HG02763 (cell line): ENCODE measurements at regions not wholly inside any gene's neighbourhood (a gene's known extent, or its start where the extent isn't known, plus 50 kb on each side); places are given as distances from the start of the nearest gene placed in this dataset.

ENCODE experiments used
- ATAC-seq: cut with Tn5 transposase; IDR thresholded peaks from one replicate; pipeline ENCODE4 v1.9.1; 2021; ENCODE audit warnings: mild to moderate bottlenecking, moderate library complexity; ENCODE audit not compliant: unreplicated experiment

DNA sequence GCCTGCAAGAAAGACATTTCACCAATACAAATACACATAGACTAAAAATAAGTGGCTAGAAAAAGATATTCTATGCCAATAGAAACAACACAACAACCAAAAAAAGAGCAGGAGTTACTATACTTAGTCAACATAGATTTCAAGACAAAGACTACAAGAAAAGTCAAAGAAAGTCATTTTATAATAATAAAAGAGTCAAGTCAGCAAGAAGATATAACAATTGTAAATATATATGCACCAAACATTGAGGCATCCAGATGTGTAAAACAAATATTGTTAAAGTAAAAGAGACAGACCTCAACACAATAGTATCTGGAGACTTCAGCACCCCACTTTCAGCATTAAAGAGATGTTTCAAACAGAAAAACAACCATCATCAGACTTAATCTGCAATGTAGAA, 104.6 kb downstream of the AMY1C start:
- ATAC-seq = no peak

DNA sequence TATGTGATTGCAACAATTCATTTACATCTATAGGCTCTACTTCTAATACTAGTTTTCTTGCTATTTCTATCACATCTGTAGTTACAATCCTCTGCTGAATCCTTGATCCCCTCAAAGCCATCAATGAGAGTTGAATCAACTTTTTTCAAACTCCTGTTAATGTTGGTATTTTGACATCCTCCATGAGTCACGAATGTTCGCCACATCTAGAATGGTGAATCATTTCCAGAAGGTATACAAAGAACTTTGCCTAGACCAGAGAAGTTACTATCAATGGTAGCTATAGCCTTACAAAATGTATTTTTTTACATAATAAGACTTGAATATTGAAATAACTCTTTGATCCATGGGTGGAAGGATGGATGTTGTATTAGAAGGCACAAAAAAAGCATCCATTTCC, 110.0 kb downstream of the AMY1C start:
- ATAC-seq = no peak

DNA sequence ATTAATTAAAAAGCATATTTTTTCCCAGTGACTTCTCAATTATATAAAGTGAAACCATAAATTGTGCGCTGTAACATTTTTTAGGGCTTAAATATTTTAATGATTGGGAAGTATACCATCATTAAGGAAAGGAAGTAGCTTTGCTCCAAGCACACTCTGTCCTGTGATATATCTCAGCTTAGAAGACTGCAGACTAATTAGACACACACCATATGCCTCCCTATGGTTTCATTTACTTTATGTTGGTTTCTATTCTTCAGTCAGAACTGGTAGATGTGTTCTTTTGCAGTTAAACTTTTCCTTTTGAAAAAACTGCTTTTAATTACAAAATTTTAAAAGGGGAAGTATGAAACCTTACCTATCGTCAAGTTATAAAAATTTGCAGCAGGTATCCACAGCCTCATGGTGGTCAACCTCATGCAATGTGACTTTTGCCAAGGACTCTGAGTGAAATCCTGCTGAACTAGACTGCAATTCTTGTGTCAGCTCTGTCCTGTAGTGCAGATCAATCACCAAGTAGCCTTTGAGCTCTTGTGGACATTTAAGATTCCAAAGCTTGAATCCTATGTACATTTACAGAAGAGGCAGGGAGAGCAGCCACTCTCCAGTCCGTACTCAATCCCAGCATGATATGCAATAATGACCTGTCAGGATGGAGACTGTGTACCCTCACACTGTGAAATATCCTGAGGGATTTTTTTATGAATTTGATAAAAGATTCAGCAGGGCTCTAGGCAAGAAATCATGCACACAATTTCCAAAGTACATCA, 149.1 kb downstream of the AMY1C start:
- ATAC-seq = no peak

DNA sequence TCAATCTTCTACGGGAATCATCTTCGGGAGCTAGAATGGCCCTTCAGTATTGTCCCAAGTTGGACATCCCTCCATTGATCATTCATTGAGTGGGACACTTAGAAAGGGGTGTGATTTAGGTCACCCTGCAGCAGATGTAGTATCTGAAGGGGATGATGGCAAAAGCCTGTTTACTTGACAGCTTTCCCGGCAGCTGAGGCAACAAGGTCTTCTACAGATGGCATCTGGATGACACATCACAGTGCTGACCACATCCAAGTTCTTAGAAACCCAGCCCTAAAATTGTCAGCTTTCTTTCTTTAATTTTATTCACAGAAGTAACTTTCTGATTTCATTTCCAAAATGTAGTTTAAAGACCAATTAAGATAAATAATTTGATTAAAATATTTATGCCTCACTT, 150.3 kb downstream of the AMY1C start:
- no peak for ATAC-seq

DNA sequence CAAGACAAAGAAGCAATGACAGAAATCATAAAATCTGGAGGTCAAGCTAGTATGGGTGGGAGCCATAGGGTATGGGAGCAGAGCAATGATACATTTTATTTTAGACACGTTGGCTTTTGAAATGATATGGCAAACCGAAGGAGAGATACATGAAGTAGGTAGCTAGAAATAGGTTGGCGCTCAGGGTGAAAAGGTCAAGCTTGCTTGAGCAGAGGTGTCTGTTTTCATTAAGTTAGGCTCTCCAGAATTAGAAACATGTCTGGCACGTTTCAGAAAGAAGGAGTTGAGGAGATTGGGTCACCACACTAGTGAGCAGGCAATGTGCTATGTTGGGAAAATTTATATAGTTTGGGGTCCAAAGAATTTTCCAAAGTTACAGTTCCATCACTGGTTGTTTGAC, 151.4 kb downstream of the AMY1C start:
- no peak for ATAC-seq

DNA sequence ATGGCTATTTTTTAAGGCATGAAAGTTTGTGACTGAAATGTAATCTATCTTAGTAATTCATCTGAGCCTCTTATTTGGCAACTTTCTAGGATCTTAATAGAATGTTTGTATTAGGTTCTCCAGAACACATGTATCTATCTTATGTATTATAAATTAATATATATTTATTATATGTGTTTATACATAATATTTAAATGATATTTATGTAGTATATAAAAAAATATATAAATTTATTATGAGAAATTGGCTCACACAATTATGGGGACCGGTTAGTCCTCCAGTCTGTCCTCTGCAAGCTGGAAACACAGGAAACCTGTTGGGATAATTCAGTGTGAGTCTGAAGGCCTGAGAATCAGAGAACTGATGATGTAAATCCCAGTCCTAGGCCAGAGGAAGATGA, 155.7 kb downstream of the AMY1C start:
- ATAC-seq = no peak

DNA sequence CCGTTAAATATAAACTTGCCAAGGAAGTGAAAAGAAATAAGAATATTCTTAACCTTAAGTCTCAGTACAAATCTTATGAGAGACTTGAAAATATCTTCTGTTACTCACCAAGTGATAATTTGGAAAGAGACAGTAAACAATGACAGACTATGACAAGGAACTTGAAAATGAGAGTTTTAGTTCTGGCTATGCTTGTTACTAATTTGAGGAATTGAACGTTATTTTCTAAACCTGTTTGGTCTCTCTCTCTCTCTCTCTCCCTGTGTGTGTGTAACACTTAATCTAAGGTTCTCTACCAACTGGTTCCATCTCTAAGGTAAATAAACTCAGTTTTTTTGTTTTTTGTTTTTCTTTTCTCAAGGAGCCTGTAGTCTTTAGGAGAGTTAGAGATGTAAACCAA, 161.8 kb downstream of the AMY1C start:
- ATAC-seq = no peak

DNA sequence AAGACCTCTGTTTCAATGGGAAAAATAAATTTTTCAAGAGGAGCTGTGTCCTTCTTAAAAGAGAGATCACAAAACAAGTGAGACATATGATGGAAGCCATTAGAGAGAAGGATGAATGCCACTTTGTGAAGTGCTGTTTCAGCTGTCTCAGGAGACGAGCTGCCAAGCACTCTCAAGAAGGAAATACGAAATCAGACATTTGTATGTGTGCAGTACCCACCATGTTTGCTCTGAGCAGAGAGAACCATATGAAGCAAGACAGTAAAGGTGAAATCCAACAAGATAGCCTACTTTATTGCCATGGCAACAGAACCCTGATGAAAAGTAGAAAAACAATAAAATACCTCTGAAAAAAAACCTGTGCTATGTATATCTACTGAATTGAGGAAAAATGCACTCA, 168.1 kb downstream of the AMY1C start:
- no peak for ATAC-seq

DNA sequence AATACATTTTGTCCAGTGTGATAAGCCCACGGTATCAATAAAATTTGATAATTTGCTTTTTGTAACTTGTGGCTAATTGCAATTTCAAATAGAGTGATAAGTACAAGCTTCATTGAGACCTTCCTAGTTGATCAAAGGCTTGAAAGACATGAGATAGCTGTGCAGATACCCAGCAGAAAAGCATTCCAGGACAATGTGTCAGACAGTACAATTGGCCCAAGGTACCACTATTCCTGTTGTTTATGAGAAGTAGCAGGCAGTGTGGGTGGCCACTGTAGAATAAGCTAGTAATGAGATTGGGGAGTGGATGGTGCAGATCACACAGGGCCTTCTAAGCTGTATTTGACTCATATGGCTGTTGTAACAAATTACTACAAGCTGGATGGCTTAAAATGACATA, 182.2 kb downstream of the AMY1C start:
- ATAC-seq = no peak

DNA sequence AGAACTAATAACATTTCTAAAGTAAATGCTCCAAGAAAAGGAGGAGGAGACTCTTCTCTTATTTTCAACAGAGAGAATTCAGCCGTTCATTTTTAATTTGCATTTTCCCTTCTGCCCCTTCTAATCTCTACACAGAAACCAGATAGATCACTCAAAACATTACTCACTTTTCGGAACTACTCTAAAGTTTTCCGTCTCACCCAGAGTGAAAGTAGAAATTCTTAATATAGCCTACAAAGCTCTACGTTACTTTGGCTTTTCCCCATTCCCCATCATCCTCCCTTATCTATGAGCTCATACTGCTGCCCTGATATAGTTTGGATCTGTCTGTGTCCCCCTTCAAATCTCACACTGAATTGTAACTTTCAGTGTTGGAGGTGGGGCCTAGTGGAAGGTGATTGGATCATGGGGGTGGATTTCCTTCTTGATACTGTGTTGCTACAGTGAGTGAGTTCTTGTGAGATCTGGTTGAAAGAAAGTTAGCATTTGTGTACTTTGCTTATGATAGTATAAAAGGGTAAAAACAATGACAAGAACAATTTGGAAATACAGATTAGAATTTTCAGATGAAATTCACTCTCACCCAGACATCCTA, 188.2 kb downstream of the AMY1C start:
- ATAC-seq = peak; percentile 81

DNA sequence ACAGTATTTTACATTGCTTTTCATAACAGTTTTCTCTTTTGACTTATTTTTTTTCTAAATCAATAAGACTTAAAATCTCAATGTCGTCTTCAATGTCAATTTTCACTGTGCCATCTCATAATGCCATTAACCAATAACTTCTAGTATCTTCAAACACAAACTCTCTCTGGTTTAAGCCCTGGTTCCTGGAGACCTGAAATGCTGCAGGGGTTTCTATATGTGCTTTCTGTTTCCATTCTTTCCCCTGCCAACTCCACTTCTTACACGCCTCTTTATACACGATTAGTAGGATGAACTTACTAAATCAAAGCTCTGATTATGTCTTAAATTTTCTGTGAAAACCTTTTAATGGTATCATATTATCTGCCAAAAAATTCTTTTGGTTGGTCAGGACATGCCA, 191.4 kb downstream of the AMY1C start:
- ATAC-seq = no peak

DNA sequence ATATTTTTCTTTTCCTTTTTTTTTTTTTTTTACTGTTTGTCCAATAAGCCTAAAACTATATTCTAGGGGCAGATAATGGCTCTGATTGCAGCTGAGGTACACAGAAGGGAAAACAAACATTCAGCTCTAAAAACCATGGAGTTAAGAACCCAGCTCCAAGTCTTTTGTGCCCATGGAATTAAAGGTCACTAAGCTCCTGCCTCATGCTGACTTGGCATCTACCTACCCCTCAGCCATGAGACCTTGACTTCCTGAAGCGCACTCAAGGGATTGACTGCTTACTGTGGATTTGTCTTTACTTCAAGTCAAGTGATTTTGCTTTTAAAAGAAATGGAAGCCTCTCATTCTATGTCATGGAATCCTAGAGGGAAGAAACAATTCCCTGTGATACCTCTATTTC, 192.3 kb downstream of the AMY1C start:
- no peak for ATAC-seq

DNA sequence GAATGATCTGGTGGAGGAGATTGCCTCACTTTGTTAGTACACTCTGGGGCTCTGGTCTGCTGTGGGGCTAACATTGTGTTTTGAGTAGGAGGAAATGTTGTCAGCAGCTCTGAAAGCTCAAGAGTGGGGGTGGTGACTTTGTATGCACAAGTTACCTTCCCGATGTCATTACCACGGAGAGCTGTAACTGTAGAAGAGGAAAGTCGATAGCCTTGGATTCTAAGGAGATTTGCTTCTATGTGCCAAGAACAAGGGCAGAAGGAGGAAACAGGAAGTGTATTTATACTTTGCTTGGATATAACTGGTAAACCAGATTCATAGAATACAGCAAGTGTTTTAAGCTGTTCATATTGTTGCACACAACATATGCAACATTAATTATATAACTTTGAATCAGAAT, 196.1 kb downstream of the AMY1C start:
- ATAC-seq = no peak

DNA sequence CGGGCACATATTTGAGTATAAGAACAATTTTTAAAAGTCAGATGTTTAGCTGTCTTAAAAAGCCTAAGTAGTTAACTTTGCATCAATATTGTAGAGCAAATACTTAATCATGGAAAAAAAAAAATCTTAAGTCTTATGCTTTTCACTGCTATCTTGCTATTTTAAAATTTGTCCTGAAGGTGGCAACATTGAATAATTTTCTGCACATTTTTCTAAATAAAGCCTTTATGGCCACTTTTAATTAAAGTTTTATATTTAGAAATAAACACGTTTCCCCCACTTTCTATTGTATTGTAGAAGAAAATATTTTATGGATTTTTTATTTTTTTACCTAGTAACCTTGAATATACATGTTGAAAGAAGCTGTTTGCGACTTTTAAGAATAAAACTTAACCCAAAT, 198.8 kb downstream of the AMY1C start:
- ATAC-seq = no peak

DNA sequence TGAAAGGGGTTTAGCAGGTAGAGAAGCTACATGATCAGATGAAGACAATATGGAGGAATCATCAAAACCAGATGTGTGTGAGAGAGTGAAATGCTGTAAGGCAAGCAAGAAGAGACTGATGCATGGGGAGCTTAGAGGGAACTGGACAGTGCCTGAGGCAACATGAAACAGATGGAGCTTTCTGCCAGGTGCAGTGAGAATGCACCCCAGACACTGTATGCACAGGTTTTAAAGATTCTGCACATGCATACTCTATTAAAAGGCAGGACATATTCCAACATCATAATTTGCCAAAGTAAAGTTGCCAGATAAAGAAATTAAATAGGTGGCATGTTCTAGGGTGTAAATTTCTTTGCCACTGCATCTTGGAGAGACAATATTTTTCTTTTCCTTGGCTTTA, 200.1 kb downstream of the AMY1C start:
- ATAC-seq = no peak

DNA sequence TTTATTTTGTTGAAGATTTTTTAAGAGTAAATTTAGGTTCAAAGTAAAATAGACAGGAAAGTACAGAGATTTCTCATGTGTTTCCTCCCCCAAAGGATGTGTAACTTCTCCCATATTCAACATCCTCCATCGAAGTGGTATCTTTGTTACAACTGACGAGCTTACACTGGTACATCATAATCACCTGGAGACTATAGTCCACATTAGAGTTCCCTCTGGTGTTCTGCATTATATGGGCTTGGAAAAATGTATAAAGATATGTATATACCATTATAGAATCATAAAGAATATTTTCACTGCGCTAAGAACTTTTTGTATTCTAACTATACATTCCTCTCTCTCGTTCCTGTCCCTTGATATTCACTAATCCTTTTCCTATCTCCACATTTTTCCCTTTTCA, 203.7 kb downstream of the AMY1C start:
- ATAC-seq = no peak

DNA sequence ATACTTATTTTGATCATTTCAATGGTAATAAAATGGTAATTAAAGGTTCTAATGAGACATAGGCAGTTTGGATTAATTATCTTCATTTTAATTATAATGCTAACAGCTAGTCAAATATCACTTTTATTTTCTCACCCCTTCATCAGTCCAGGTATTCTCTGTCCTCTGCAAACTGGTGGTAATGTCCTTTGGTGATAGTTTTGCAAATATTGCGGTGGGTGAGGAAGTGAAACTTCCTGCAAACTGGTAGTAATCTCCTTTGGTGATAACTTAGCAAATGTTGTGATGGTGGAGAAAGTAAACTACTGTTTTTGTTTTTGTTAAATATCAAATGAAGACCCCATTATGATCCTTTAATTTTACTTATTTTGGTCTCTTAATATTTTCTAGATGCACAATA, 209.0 kb downstream of the AMY1C start:
- ATAC-seq = no peak

DNA sequence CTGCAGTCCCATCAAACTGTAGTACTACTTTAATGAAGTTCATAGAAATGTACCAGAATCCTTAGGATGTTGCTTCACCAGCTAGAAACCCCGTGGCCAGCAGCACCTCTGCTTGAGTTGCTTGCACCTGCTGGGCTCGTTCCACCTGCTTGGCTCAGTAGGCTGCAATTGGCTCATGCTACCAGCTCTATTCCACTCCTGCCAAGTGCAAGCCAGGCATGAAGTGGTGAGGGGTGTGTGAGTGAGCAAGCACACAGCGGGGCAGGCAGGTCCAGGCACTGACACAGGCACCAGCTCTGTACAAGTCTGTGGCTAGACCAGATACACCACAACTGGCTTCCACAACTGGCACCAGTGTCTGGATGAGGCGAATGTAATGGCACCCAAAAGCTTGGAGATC, 209.9 kb downstream of the AMY1C start:
- ATAC-seq = no peak

DNA sequence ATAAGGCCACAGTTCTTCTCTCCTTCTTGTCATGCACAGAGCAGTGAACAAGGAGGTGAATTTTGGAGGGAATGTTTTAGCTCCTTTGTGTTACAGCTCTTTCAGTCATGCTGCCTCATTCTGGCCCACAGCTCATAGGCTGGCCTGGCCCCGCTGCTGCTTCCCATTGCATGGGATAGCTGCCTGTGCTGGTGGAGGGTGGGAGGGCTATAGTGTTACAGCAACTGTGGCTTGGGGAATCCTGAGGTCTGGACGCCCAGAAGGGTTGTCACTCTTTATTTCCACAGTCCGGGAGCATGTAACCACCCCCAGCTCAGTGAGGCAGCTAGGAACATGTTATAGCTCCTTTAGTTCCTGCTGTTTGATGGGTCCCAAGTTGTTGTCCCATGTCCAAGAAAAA, 210.3 kb downstream of the AMY1C start:
- no peak for ATAC-seq

DNA sequence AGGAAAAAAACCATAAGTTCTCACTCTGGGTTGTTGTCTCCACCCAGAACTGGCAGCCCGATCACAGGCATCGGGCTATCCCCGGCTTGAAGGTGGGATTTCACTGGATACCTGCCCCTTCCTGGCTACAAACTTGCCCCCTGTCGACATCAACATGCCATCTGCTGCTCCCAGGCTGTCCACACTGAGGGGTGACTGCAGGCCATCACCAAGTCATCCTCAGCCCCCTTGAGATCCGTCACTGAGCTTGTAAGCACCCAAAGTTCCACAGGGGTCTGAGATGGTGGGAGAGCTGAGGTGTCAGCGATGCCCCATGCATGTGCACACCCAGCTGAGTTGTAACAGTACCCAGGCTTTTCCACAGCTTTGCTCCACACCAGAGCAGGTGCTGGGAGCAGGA, 211.0 kb downstream of the AMY1C start:
- no peak for ATAC-seq

DNA sequence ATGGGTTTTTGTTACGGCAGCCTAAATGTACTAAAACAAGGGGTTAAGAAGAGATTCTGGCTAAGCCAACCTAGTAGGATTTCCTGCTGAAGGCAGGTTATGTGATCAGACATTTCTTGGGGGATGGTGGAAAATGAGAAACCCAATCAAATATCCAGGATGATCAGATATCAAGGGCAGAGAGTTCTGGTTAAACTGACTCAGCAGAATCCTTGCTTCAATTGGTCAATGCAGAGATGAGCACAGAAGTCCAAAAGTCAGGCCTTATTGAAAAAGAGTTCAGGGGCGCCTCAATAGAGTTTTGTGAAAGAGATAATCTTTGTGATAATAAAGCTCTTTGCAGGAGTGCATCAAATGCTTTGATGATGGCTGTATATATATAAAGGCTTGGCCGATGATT, 237.1 kb downstream of the AMY1C start:
- no peak for ATAC-seq

DNA sequence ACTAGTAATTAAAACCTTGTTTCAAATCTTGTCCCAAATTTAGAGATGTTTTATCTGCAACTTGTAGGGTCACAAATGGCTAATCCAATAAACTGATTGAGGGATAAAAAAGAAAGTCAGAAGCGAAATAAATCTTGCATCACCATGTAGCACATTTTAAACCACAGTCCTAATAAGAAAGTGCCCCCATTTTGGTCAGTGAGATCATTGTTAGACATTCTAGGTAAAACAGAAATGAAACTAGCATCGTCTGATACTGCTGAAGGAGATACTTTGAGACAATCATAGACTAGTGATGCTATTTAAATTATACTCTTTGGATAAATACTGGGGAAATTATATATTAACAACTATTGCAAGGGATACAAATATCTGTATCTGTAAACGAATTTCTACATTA, 247.9 kb downstream of the AMY1C start:
- no peak for ATAC-seq
